ENCODE measurements at regions not wholly inside any gene's neighbourhood (a gene's known extent, or its start where the extent isn't known, plus 50 kb on each side); places are given as distances from the start of the nearest gene placed in this dataset.

DNA sequence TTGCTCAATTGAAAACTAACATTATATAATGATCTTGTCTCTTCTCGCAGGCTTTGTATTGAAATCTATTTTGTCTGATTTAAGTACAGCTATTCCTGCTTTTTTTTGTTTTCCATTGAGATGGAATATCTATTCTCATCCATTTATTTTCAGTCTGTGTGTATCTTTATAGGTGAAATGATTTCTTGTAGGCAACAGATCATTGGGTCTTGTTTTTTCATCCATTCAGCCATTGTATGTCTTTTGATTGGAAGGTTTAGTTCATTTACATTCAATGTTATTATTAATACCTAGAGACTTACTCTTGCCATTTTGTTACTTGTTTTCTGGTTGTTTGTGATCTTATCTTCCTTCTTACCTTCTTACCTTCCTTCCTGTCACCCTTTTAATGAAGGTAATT lies 77.8 kb upstream of the TRPC6 start:
- DNase-seq (ENCODE audit: low read depth), result no peak
- no peak overlapping the region for H3K4me3 ChIP-seq (ENCODE audit: low read depth, low read length)
